ENCODE measurements at regions not wholly inside any gene's neighbourhood (a gene's known extent, or its start where the extent isn't known, plus 50 kb on each side); places are given as distances from the start of the nearest gene placed in this dataset.

GRCh38 chr2:200225951-200226350 is 80.5 kb upstream of the SPATS2L start:
- H3K9me3 ChIP-seq (ENCODE audit: low read length), result no peaks in the 10 kb centered on the region
- H3K9me2 ChIP-seq (ENCODE audit: insufficient read depth, low read length), result no peaks in the 10 kb centered on the region
- no peak overlapping the region for H3K9ac ChIP-seq (ENCODE audit: low read length)
- H3K27ac ChIP-seq (ENCODE audit: low read length), result no peak overlapping the region
- no peaks in the 10 kb centered on the region for H3K79me2 ChIP-seq (replicated peaks; ENCODE audit: insufficient read depth, low read length)
- H3K36me3 ChIP-seq (ENCODE audit: insufficient read depth, low read length), result no peaks in the 10 kb centered on the region
- no peak for TF ChIP-seq REST (IDR thresholded peaks at IDR 0.05; ENCODE audit: borderline replicate concordance)
- TF ChIP-seq TAF1 (IDR thresholded peaks at IDR 0.05; ENCODE audit: low read depth), result no peak
- no peak for TF ChIP-seq EP300 (conservative IDR thresholded peaks at IDR 0.05; ENCODE audit: poor library complexity, severe bottlenecking)
- no peak for TF ChIP-seq EZH2 (IDR thresholded peaks at IDR 0.05; ENCODE audit: borderline replicate concordance, insufficient read depth, low read length, poor library complexity, severe bottlenecking)
- no peak overlapping the region for H3K4me2 ChIP-seq (ENCODE audit: low read length)
- no peaks in the 10 kb centered on the region for H3F3A ChIP-seq (ENCODE audit: insufficient read depth, low read length, poor library complexity, severe bottlenecking)
- H2AFZ ChIP-seq (ENCODE audit: low read depth, low read length), result no peak overlapping the region
- no peaks in the 10 kb centered on the region for H3K27me3 ChIP-seq (ENCODE audit: insufficient read depth, low read depth, low read length)
- H3K4me3 ChIP-seq (ENCODE audit: low read length), result no peak overlapping the region
- no peaks in the 10 kb centered on the region for H4K20me1 ChIP-seq (ENCODE audit: insufficient read depth)

- Histone ChIP-seq H3K4me3 (ENCODE audit: low read length) (no peak overlapping the region), H3F3A (ENCODE audit: insufficient read depth, low read length, poor library complexity, severe bottlenecking) (no peaks in the 10 kb centered on the region), H3K9ac (ENCODE audit: low read length) (no peak overlapping the region), H4K20me1 (ENCODE audit: insufficient read depth) (no peaks in the 10 kb centered on the region), H3K27me3 (ENCODE audit: insufficient read depth, low read depth, low read length) (no peaks in the 10 kb centered on the region), H3K4me2 (ENCODE audit: low read length) (no peak overlapping the region), H3K79me2 (replicated peaks; ENCODE audit: insufficient read depth, low read length) (no peaks in the 10 kb centered on the region), H3K9me3 (ENCODE audit: low read length) (no peaks in the 10 kb centered on the region), H3K9me2 (ENCODE audit: insufficient read depth, low read length) (no peaks in the 10 kb centered on the region), H3K27ac (ENCODE audit: low read length) (no peak overlapping the region), H2AFZ (ENCODE audit: low read depth, low read length) (no peak overlapping the region), H3K36me3 (ENCODE audit: insufficient read depth, low read length) (no peaks in the 10 kb centered on the region)
- TF ChIP-seq REST (IDR thresholded peaks at IDR 0.05; ENCODE audit: borderline replicate concordance) (no peak), SMC3 (conservative IDR thresholded peaks at IDR 0.05; ENCODE audit: poor library complexity) (no peak), EZH2 (IDR thresholded peaks at IDR 0.05; ENCODE audit: borderline replicate concordance, insufficient read depth, low read length, poor library complexity, severe bottlenecking) (no peak)
Measured at GRCh38 chr2:200226451-200227426, 79.8 kb upstream of the SPATS2L start.

Data from neural cell (in vitro differentiated cells).